ENCODE measurements at regions not wholly inside any gene's neighbourhood (a gene's known extent, or its start where the extent isn't known, plus 50 kb on each side); places are given as distances from the start of the nearest gene placed in this dataset.

GRCh38 chr5:74380193-74380592 lies 260.3 kb downstream of the ENC1 start (continued):
- TF ChIP-seq FOXK2 (IDR thresholded peaks at IDR 0.05), result no peak
- TF ChIP-seq ESRRA (IDR thresholded peaks at IDR 0.05; ENCODE audit: low read length), result no peak
- TF ChIP-seq RBBP5 (conservative IDR thresholded peaks at IDR 0.05), result no peak
- TF ChIP-seq E4F1 (IDR thresholded peaks at IDR 0.05; ENCODE audit: borderline replicate concordance, partially characterized antibody), result no peak
- no peak for TF ChIP-seq NRF1 (conservative IDR thresholded peaks at IDR 0.05; ENCODE audit: low read depth, low read length)
- no peak for TF ChIP-seq CBX5 (IDR thresholded peaks at IDR 0.05; ENCODE audit: low read depth)
- TF ChIP-seq NFXL1 (IDR thresholded peaks at IDR 0.05; ENCODE audit: borderline replicate concordance), result no peak
- TF ChIP-seq SPI1 (IDR thresholded peaks at IDR 0.05; ENCODE audit: borderline replicate concordance, insufficient read depth, low read depth, low read length), result no peak
- TF ChIP-seq EZH2 (IDR thresholded peaks at IDR 0.05; ENCODE audit: borderline replicate concordance, control insufficient read depth, low read depth, low read length), result no peak
- TF ChIP-seq HDAC2 (IDR thresholded peaks at IDR 0.05), result no peak
- no peak for TF ChIP-seq ZBTB40 (IDR thresholded peaks at IDR 0.05; ENCODE audit: borderline replicate concordance)
